Subcutaneous abdominal adipose tissue (tissue), 5 donors: ENCODE measurements at regions not wholly inside any gene's neighbourhood (a gene's known extent, or its start where the extent isn't known, plus 50 kb on each side); places are given as distances from the start of the nearest gene placed in this dataset.

Source experiments
- H3K27ac ChIP-seq: one replicate; pipeline ENCODE4 v1.7.0; 2013; ENCODE audit warnings: low read depth, mild to moderate bottlenecking, inconsistent platforms, low read length, moderate library complexity
- H3K27me3 ChIP-seq, 5 donors: one replicate each; pipeline ENCODE4 v1.7.0; 2013; ENCODE audit warnings: low read length in 5 of 5, inconsistent platforms in 1 of 5; ENCODE audit not compliant: control insufficient read depth in 5 of 5, insufficient read depth in 4 of 5
- H3K36me3 ChIP-seq, 5 donors: one replicate each; pipeline ENCODE4 v1.7.0; 2013; ENCODE audit warnings: low read length in 5 of 5; ENCODE audit not compliant: control insufficient read depth in 5 of 5, insufficient read depth in 5 of 5
- H3K4me1 ChIP-seq, 5 donors: one replicate each; pipeline ENCODE4 v1.7.0; 2013; ENCODE audit warnings: low read length in 5 of 5, mild to moderate bottlenecking in 3 of 5, moderate library complexity in 1 of 5; ENCODE audit not compliant: control insufficient read depth in 5 of 5, insufficient read depth in 5 of 5
- H3K4me3 ChIP-seq, 5 donors: one replicate each; pipeline ENCODE4 v1.7.0; 2013; ENCODE audit warnings: low read length in 5 of 5, low read depth in 1 of 5
- H3K9ac ChIP-seq, 5 donors: one replicate each; pipeline ENCODE4 v1.7.0; 2013; ENCODE audit warnings: low read length in 5 of 5, mild to moderate bottlenecking in 4 of 5, moderate library complexity in 3 of 5
- H3K9me3 ChIP-seq, 5 donors: one replicate each; pipeline ENCODE4 v1.7.0; 2013; ENCODE audit warnings: low read length in 5 of 5; ENCODE audit not compliant: control insufficient read depth in 5 of 5
- donor health status: healthy.
- donor health status: healthy.
- donor health status: healthy.
- donor health status: healthy.
- donor health status: healthy.

- Histone ChIP-seq H3K4me3 (no peak overlapping the region), H3K9ac (no peak overlapping the region), H3K27ac (no peak overlapping the region), H3K36me3 (no peaks in the 10 kb centered on the region), H3K9me3 (no peaks in the 10 kb centered on the region), H3K27me3 (no peaks in the 10 kb centered on the region), H3K4me1 (peaks cover 7 to 18% (median 13%) of the 10 kb centered on the region in 5 donors)
These were observed 103.2 kb downstream of the KLF4 start for GRCh38 chr9:107386396-107386795.
